Astrocyte (in vitro differentiated cells and primary cell): ENCODE measurements at regions not wholly inside any gene's neighbourhood (a gene's known extent, or its start where the extent isn't known, plus 50 kb on each side); places are given as distances from the start of the nearest gene placed in this dataset.

Experiments
- EZH2 ChIP-seq: IDR thresholded peaks from 2 replicates; pipeline ENCODE4 v1.6.1; 2012; ENCODE audit warnings: mild to moderate bottlenecking, low read length, inconsistent platforms; ENCODE audit not compliant: insufficient read depth
- TF ChIP-seq, protein P1 (sequence below): IDR thresholded peaks from 2 replicates; pipeline ENCODE4 v1.5.1; 2011; ENCODE audit warnings: low read depth, mild to moderate bottlenecking, inconsistent platforms, low read length, moderate library complexity; ENCODE audit not compliant: insufficient read depth

DNA sequence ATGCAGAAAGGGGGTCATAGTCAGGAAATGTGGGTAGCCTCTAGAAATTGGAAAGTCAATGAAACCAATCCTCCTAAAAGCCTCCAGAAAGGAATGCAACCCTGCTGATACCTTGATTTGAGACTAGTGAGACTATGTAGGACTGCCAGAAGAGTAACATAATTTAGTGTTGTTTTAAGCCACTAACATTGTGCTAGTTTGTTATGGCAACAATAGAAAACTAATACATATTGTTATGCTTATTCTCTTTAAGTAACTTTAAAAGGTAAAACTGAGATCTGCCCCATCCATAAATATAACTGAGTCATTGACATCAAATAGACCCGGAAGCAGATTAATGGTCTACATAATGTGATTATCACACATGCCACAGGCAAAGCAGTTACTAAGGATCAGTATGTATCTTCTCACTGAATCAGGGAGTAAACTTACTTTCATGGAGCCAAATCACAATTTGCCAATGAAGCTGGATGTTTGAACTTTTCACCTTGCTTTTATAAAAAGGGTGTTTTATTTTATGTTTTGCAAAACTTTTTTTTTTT is 146.4 kb upstream of the TMEM106B start:
- TF ChIP-seq EZH2: no peak
- TF ChIP-seq, protein P1, sequence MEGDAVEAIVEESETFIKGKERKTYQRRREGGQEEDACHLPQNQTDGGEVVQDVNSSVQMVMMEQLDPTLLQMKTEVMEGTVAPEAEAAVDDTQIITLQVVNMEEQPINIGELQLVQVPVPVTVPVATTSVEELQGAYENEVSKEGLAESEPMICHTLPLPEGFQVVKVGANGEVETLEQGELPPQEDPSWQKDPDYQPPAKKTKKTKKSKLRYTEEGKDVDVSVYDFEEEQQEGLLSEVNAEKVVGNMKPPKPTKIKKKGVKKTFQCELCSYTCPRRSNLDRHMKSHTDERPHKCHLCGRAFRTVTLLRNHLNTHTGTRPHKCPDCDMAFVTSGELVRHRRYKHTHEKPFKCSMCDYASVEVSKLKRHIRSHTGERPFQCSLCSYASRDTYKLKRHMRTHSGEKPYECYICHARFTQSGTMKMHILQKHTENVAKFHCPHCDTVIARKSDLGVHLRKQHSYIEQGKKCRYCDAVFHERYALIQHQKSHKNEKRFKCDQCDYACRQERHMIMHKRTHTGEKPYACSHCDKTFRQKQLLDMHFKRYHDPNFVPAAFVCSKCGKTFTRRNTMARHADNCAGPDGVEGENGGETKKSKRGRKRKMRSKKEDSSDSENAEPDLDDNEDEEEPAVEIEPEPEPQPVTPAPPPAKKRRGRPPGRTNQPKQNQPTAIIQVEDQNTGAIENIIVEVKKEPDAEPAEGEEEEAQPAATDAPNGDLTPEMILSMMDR: no peak
